MM.1S (cell line): ENCODE measurements at regions not wholly inside any gene's neighbourhood (a gene's known extent, or its start where the extent isn't known, plus 50 kb on each side); places are given as distances from the start of the nearest gene placed in this dataset.

Source experiments
- DNase-seq: peaks from one replicate; pipeline ENCODE4 v3.0.0-alpha.2; 2015
- H2AFZ ChIP-seq: fragments of 300-600 bp; sonication (generic); 2 replicates; pipeline ENCODE4 v1.6.0; 2016; ENCODE audit warnings: antibody characterized with exemption, low read length
- H3F3A ChIP-seq: fragments of 300-600 bp; sonication (generic); 2 replicates; pipeline ENCODE4 v1.6.1; 2016; ENCODE audit warnings: mild to moderate bottlenecking, antibody characterized with exemption, low read length, moderate library complexity, mixed read lengths; ENCODE audit not compliant: insufficient read depth
- H3K27ac ChIP-seq: fragments of 300-600 bp; sonication (generic); 2 replicates; pipeline ENCODE4 v1.5.1; 2016; ENCODE audit warnings: mild to moderate bottlenecking, low read length
- H3K27me3 ChIP-seq: fragments of 300-600 bp; sonication (generic); replicated peaks from 2 replicates; pipeline ENCODE4 v1.6.0; 2016; ENCODE audit warnings: low read length; ENCODE audit not compliant: insufficient read depth
- H3K36me3 ChIP-seq: fragments of 300-600 bp; sonication (generic); replicated peaks from 2 replicates; pipeline ENCODE4 v1.6.1; 2016; ENCODE audit warnings: mild to moderate bottlenecking, low read length, mixed read lengths; ENCODE audit not compliant: insufficient read depth
- H3K4me1 ChIP-seq: fragments of 300-600 bp; sonication (generic); 2 replicates; pipeline ENCODE4 v1.6.1; 2016; ENCODE audit warnings: low read length, mixed read lengths
- H3K4me2 ChIP-seq: fragments of 300-600 bp; sonication (generic); 2 replicates; pipeline ENCODE4 v1.6.0; 2016; ENCODE audit warnings: low read depth, low read length
- H3K4me3 ChIP-seq: fragments of 300-600 bp; sonication (generic); 2 replicates; pipeline ENCODE4 v1.5.1; 2016; ENCODE audit warnings: low read length, mixed read lengths
- H3K79me2 ChIP-seq: fragments of 300-600 bp; sonication (generic); 2 replicates; pipeline ENCODE4 v1.6.1; 2016; ENCODE audit warnings: mixed run types, low read length, mixed read lengths
- H3K9ac ChIP-seq: fragments of 300-600 bp; sonication (generic); 2 replicates; pipeline ENCODE4 v1.6.1; 2016; ENCODE audit warnings: low read length, mixed read lengths
- H3K9me2 ChIP-seq: fragments of 300-600 bp; sonication (generic); replicated peaks from 2 replicates; pipeline ENCODE4 v1.6.1; 2016; ENCODE audit warnings: mild to moderate bottlenecking, low read length, mixed read lengths; ENCODE audit not compliant: insufficient read depth
- H3K9me3 ChIP-seq: fragments of 300-600 bp; sonication (generic); replicated peaks from 2 replicates; pipeline ENCODE4 v1.6.1; 2016; ENCODE audit warnings: mild to moderate bottlenecking, low read length, mixed read lengths; ENCODE audit not compliant: insufficient read depth
- H4K20me1 ChIP-seq: fragments of 300-600 bp; sonication (generic); 2 replicates; pipeline ENCODE4 v1.6.1; 2016; ENCODE audit warnings: mild to moderate bottlenecking, low read length, moderate library complexity, mixed read lengths; ENCODE audit not compliant: insufficient read depth
- CTCF ChIP-seq: fragments of 300-600 bp; sonication (generic); IDR thresholded peaks from 2 replicates; pipeline ENCODE4 v1.5.1; 2016; ENCODE audit warnings: antibody characterized with exemption, low read length, mixed read lengths
- EZH2 ChIP-seq: fragments of 300-600 bp; sonication (generic); optimal IDR thresholded peaks from 2 replicates; pipeline ENCODE3; 2017; ENCODE audit warnings: low read depth, mild to moderate bottlenecking, antibody characterized with exemption, low read length, mixed read lengths
- EZH2phosphoT487 ChIP-seq: fragments of 300-600 bp; sonication (generic); IDR thresholded peaks from 2 replicates; pipeline ENCODE4 v1.6.1; 2018; ENCODE audit warnings: antibody characterized with exemption, low read length

GRCh38 chr6:82702574-82702973 lies 339.0 kb downstream of the TPBG start:
- Histone ChIP-seq H3K4me2 (no peak overlapping the region), H3K36me3 (no peaks in the 10 kb centered on the region), H3K79me2 (no peaks in the 10 kb centered on the region), H3K9ac (no peak overlapping the region), H3K27ac (no peak overlapping the region), H4K20me1 (no peaks in the 10 kb centered on the region), H3K9me3 (no peaks in the 10 kb centered on the region), H2AFZ (no peak overlapping the region), H3K27me3 (no peaks in the 10 kb centered on the region), H3F3A (no peaks in the 10 kb centered on the region), H3K4me1 (no peaks in the 10 kb centered on the region), H3K4me3 (no peak overlapping the region), H3K9me2 (no peaks in the 10 kb centered on the region)
- DNase-seq: no peak
- no peak for TF ChIP-seq CTCF
- TF ChIP-seq EZH2: no peak
- TF ChIP-seq EZH2phosphoT487: no peak

GRCh38 chr6:82703230-82703629 lies 339.6 kb downstream of the TPBG start:
- H3K4me1 ChIP-seq: no peaks in the 10 kb centered on the region
- no peak overlapping the region for H2AFZ ChIP-seq
- no peaks in the 10 kb centered on the region for H3F3A ChIP-seq
- H3K4me3 ChIP-seq: no peak overlapping the region
- H3K4me2 ChIP-seq: no peak overlapping the region
- no peak overlapping the region for H3K9ac ChIP-seq
- H4K20me1 ChIP-seq: no peaks in the 10 kb centered on the region
- no peak overlapping the region for H3K27ac ChIP-seq
- TF ChIP-seq EZH2: no peak
- H3K79me2 ChIP-seq: no peaks in the 10 kb centered on the region
- H3K27me3 ChIP-seq: no peaks in the 10 kb centered on the region
- no peaks in the 10 kb centered on the region for H3K9me3 ChIP-seq
- no peaks in the 10 kb centered on the region for H3K36me3 ChIP-seq
- no peaks in the 10 kb centered on the region for H3K9me2 ChIP-seq
- no peak for DNase-seq

- Histone ChIP-seq H3F3A (no peaks in the 10 kb centered on the region), H3K79me2 (no peaks in the 10 kb centered on the region), H3K9me2 (no peaks in the 10 kb centered on the region), H3K4me1 (no peaks in the 10 kb centered on the region), H3K9ac (no peak overlapping the region), H4K20me1 (no peaks in the 10 kb centered on the region), H3K4me3 (no peak overlapping the region), H3K27me3 (no peaks in the 10 kb centered on the region), H3K27ac (no peak overlapping the region), H3K4me2 (no peak overlapping the region), H3K9me3 (no peaks in the 10 kb centered on the region), H2AFZ (no peak overlapping the region), H3K36me3 (no peaks in the 10 kb centered on the region)
- no peak for DNase-seq
- TF ChIP-seq EZH2phosphoT487 (no peak), CTCF (no peak), EZH2 (no peak)
Observed at GRCh38 chr6:82704045-82704444, 340.4 kb downstream of the TPBG start.

- no peaks in the 10 kb centered on the region for H3K27me3 ChIP-seq
- no peaks in the 10 kb centered on the region for H3K36me3 ChIP-seq
- no peaks in the 10 kb centered on the region for H3F3A ChIP-seq
- no peak overlapping the region for H3K27ac ChIP-seq
- no peak overlapping the region for H2AFZ ChIP-seq
- no peak overlapping the region for H3K9ac ChIP-seq
- H3K4me1 ChIP-seq: no peaks in the 10 kb centered on the region
- no peaks in the 10 kb centered on the region for H3K9me3 ChIP-seq
- H4K20me1 ChIP-seq: no peaks in the 10 kb centered on the region
- H3K9me2 ChIP-seq: no peaks in the 10 kb centered on the region
- DNase-seq: no peak
- no peak overlapping the region for H3K4me2 ChIP-seq
- no peaks in the 10 kb centered on the region for H3K79me2 ChIP-seq
- no peak overlapping the region for H3K4me3 ChIP-seq
- TF ChIP-seq EZH2phosphoT487 (no peak), EZH2 (no peak)
Observed at GRCh38 chr6:82705579-82705978, 342.0 kb downstream of the TPBG start.
